Mucosa of gallbladder (tissue), 1 donor: ENCODE measurements at regions not wholly inside any gene's neighbourhood (a gene's known extent, or its start where the extent isn't known, plus 50 kb on each side); places are given as distances from the start of the nearest gene placed in this dataset.
"Not testable (repeated sequence)": the region's sequence is repeated elsewhere in the genome, so short reads cannot be mapped to it uniquely, and the experiment has no call there.

Source experiments
- DNase-seq: peaks from one replicate; pipeline ENCODE4 v3.0.0-alpha.2; 2020; ENCODE audit warnings: low spot score
- donor health status: DM: no; HTN: no; CAD: no.

DNA sequence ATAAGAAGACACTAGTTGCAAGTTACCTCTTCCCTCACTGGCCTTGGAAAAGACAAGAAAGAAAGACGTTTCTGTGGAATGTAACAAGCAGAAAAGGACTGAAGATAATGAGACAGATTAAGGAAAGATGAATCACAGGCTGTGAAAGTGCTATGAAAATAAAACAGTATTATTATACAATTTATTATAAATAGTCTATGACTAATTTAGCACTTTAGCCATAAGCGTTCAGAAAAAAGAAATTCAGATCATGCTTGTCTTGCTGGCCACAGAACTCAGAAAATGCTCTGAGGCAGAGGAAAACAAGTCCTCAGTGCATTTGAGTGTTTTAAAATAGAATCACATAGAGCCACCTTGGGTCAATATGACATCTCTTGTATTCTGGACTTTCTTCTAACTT is 174.8 kb upstream of the NBPF9 start:
- DNase-seq: not testable (repeated sequence)

- not testable (repeated sequence) for DNase-seq
These were observed 175.7 kb upstream of the NBPF9 start for GRCh38 chr1:149279015-149279414.

DNA sequence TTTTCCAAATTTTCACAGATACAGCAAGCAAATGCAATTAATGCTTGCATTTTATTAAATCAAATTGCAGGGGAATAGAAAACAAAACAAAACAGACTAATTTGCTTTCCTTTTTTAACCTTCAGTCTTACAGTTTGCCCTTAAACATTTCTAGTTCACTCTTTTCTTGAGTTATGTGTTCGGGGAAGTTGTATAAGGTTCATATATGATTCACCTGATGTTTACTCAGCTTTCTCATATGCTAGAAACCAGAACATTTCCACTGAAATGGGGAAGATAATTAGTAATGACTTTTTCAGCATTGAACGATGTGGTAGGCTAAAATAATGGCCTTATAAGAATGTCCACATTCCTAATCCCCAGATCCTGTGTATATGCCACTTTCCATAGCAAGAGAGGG is 176.2 kb upstream of the NBPF9 start:
- DNase-seq: not testable (repeated sequence)

DNA sequence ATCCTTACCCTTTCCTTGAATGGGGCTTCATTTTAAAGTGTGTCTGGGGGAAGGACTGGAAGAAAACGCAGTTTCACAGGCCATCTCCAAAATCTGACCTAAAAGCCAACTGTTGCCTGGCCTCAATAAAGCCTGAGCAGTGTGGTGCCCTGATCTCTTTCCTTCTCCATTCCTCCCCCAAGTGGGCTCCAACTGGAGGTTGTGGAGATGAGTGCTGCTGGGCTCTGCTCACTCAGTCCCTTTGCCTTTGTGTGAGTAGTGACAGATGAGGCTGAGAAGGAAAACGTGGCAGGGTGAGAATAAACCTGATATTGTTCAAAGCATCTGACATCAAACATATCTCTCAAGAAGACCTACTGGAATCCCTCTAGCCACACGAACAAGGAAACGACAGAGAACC is 181.4 kb upstream of the NBPF9 start:
- DNase-seq: not testable (repeated sequence)

GRCh38 chr1:149285205-149285604 is 181.9 kb upstream of the NBPF9 start:
- DNase-seq: not testable (repeated sequence)

DNA sequence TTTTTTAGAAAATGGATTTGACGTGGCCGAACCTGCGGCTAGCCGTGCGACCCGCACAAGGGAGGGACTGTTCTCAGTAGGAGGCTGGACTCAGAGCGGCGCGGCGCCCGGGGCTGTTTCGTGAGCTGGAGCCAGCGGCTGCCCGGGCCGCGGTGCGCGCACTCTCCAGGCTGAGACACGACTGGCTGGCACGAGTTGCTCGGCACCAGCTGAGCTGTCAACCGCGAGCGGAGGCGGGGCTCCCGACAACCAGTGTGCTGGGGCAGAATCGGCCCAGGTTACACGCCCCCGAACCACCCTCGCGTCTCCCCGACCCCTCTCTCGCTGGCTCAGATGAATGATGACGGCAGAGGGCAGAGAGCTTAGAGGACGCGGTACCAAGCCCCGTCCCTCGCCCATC is 182.3 kb upstream of the NBPF9 start:
- peak; percentile 10 for DNase-seq

GRCh38 chr1:149288580-149288979 is 185.2 kb upstream of the NBPF9 start:
- not testable (repeated sequence) for DNase-seq

DNA sequence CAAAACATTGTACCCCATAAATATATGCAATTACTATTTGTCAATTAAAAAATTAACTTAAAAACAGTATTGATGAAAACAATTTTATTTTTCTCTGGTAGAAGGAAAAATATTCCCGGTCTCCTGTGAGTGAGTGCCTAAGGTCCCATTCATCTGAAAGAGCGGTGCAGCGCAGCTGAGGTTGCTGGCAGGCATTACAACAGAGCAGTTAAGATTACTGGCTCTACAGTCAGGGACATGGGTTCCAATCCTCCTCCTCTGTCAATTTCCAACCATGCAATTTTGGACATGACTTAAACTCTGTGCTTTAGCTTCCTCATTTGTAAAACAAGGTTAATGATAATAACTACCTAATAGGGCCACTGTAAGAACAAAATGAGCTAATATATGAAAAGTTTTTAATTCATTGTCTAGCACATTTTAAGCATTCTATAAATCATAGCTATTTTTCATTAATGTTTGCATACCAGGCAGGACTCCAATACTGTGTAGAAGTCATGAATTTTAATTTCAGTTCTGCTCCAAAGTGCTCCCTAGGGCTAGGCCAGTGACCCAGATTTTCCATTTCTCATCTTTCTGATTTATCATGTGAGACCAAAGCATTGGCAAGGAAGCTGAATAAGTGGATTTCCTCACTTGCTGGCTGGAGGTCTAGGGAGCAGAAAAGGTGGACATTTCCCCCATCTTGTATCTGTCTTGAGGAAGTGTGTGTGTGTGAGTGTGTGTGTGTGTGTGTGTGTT is 174.2 kb upstream of the NBPF19 start:
- not testable (repeated sequence) for DNase-seq

DNA sequence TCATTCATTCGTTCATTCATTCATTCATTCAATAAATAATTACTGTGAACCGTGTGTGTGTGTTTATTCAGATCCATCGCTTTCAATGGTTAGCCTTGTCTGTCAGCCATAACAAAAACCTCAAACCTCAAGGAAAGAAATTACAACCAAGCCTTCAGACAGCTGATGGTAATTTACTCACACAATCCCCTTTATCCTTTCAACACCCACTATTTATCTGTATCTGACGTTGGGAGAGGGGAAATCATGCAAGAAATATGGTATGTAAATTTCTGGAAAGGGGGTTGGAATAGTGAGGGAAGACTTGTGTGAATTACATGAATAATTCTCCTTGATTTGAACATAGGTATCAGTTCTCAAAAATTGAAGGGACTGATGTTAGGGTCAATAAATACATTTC is 173.6 kb upstream of the NBPF19 start:
- not testable (repeated sequence) for DNase-seq

DNA sequence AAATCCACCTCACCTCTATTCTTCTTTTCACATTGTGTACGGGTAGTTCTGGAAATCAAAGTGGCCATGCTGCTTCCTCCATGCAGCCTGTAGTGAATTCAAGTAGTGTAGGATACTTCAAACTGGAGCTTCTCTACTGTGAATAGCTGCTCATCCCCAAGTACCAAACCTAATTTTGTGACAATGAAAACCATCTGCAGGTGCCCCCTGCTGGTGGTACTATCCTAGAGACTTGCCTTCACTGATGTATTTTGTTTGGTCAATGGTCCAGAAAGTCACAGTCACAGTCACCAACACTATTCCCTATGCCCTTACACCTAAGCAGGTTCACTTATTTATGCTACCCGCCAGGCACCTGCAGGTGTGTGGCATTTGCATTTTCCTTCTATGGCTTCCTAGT is 170.0 kb upstream of the NBPF19 start:
- DNase-seq: not testable (repeated sequence)

DNA sequence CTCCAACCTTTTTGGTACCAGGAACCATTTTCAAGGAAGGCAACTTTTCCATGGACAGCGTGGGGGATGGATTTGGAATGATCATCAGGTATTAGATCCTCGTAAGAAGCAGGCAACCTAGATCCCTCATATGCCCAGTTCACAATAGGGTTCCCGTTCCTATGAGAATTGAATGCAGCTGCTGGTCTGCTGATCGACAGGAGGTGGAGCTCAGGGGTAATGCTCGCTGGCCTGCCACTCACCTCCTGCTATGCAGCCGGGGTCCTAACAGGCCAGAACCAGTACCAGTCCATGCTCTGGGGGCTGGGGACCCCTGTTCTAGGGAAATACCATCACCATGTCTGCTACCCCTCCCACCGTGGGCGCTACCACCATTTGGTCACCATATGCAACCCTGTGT is 167.2 kb upstream of the NBPF19 start:
- not testable (repeated sequence) for DNase-seq

DNA sequence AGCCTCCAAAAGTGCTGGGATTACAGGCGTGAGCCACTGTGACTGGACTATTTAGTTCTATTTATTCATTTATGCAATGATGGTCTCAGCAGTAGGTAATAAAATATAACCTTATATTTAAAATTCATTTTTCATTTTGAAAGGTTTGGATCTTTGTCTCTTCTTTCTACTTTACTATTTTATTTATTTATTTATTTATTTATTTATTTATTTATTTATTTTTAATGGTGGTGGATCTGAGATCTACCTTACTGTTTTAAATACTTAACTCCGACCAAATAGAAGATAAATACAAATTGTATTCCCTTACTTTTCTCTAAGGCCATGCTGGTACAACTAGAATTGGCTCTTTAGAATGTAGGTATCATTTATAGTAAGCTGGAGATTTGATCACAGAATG is 159.9 kb upstream of the NBPF19 start:
- not testable (repeated sequence) for DNase-seq

DNA sequence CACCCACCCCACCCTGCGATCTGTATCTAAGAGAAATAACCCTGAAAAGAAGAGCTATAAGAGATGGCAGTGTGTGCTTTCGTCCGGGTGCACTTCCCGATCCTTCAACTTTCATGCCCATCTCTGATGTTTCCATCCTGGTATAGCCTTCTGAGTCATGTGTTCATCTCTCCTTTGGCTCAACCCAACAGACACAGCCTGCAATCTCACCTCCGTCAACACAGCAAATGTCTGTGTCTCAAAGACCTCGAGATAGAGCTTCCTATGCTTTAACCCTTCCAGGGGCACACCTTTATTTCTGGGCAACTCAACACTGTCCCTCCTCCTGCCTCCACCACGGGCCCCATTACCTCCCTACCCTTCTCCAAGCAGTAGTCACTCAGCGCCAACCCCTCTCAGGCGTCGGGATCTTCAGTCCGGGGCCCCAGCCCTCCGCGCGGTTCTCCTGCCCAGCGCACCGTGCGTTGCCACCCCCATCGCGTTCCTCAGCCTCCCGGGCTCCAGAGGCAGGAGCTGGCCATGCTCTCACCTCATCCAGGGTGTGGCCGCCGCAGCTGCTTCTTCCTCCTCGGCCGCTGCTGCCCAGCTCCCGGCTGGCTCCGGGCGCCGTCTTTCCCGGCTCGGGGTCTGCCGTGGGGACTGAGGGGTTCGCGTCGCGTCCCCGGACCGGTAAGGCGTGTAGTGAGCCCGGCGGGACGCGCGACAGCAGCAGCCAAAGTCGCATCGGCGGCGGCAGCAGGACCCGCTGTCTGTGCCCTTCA is 153.7 kb upstream of the NBPF19 start:
- not testable (repeated sequence) for DNase-seq

- not testable (repeated sequence) for DNase-seq
These were observed 153.2 kb upstream of the NBPF19 start for GRCh38 chr1:149321732-149322016.

GRCh38 chr1:149330081-149330335 is 144.8 kb upstream of the NBPF19 start:
- DNase-seq: not testable (repeated sequence)

DNA sequence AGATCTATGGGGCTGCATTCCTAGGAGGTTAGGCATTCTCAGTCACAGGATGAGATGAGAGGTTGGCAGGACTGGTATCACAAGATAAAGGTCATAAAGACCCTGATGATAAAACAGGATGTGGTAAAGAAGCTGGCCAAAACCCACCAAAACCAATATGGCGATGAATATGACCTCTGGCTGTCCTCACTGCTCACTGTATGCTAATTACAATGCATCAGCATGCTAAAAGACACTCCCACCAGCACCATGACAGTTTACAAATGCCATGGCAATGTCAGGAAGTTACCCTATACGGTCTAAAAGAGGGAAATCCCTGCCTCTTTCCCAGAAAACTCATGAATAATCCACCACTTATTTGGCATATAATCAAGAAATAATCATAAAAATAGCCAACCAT is 138.8 kb upstream of the NBPF19 start:
- DNase-seq: not testable (repeated sequence)

GRCh38 chr1:149338221-149338691 is 136.6 kb upstream of the NBPF19 start:
- DNase-seq: not testable (repeated sequence)

- not testable (repeated sequence) for DNase-seq
These were observed 136.1 kb upstream of the NBPF19 start for GRCh38 chr1:149338698-149339097.

- not testable (repeated sequence) for DNase-seq
These were observed 125.4 kb upstream of the NBPF19 start for GRCh38 chr1:149349448-149349847.

- DNase-seq: not testable (repeated sequence)
These were observed 122.6 kb upstream of the NBPF19 start for GRCh38 chr1:149352205-149352604.

DNA sequence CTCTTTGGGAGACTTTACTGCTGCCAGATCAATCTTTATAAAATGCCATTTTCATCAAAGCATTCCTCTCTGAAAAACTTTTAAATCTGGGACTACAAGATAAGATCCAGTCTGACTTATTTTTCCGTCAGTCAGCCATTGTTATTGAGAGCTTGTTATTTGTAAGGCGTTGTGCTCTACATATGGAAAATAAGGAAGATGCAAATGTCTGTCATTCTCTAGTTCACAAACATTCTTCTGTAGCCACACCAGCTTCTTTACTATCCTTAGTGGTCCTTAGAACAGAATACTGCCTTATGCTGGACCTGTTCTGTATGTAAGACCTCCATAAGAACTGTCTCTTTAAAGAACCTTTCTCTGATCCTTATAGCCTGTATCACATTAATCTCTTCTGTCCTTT is 120.3 kb upstream of the NBPF19 start:
- not testable (repeated sequence) for DNase-seq

- DNase-seq: not testable (repeated sequence)
These were observed 119.1 kb upstream of the NBPF19 start for GRCh38 chr1:149355748-149356147.

- not testable (repeated sequence) for DNase-seq
These were observed 118.7 kb upstream of the NBPF19 start for GRCh38 chr1:149356152-149356551.
